Panc1 (cell line): ENCODE measurements at regions not wholly inside any gene's neighbourhood (a gene's known extent, or its start where the extent isn't known, plus 50 kb on each side); places are given as distances from the start of the nearest gene placed in this dataset.

Source experiments
- ATAC-seq: fragments of 200-7000 bp; cut with Tn5 transposase; 2 replicates; pipeline ENCODE4 v1.9.1; 2020; ENCODE audit warnings: mild to moderate bottlenecking, moderate library complexity
- BruUV-seq: library from RNA; stranded (reverse); fragments of 400-500 nt; replicated peaks from 2 replicates; lab custom pipeline; 2021; lab: Mats Ljungman, UMichigan
- CTCF ChIA-PET: fragments of 300-600 bp; sonication (Branson Sonifier 250); formaldehyde crosslinking; loops from one replicate; lab custom pipeline; 2022; ENCODE audit warnings: antibody characterized with exemption; lab: Charles Lee
- POLR2A ChIA-PET: fragments of 300-600 bp; sonication (Branson Sonifier 250); formaldehyde crosslinking; loops from one replicate; lab custom pipeline; 2022; ENCODE audit warnings: antibody characterized with exemption; lab: Charles Lee
- DNase-seq: peaks from one replicate; pipeline ENCODE4 v3.0.0-alpha.2; 2010; ENCODE audit warnings: low read depth, low spot score
- H3K27ac ChIP-seq: 2 replicates; pipeline ENCODE4 v1.5.1; 2011; ENCODE audit warnings: mild to moderate bottlenecking, low read length, inconsistent platforms
- H3K27me3 ChIP-seq: fragments of 200-500 bp; sonication (Bioruptor generic); 2 replicates; pipeline ENCODE4 v1.6.0; 2014; ENCODE audit warnings: low read length, inconsistent platforms; ENCODE audit not compliant: control insufficient read depth, insufficient read depth
- H3K36me3 ChIP-seq: fragments of 200-500 bp; sonication (Bioruptor generic); 2 replicates; pipeline ENCODE4 v1.5.1; 2014; ENCODE audit warnings: inconsistent platforms, mild to moderate bottlenecking, low read length, moderate library complexity; ENCODE audit not compliant: control insufficient read depth, insufficient read depth
- H3K4me1 ChIP-seq: 2 replicates; pipeline ENCODE4 v1.5.1; 2011; ENCODE audit warnings: inconsistent platforms, mild to moderate bottlenecking, low read length, moderate library complexity; ENCODE audit not compliant: control insufficient read depth, insufficient read depth
- H3K4me3 ChIP-seq, 2 experiments: 2 replicates each; pipeline ENCODE4 v1.5.1; 2011 to 2012; ENCODE audit warnings: low read depth in 2 of 2, low read length in 2 of 2, mild to moderate bottlenecking in 2 of 2, inconsistent platforms in 1 of 2, moderate library complexity in 1 of 2
- H3K9me3 ChIP-seq: fragments of 200-500 bp; sonication (Bioruptor generic); 2 replicates; pipeline ENCODE4 v1.5.1; 2014; ENCODE audit warnings: low read depth, mild to moderate bottlenecking, inconsistent platforms, low read length, moderate library complexity; ENCODE audit not compliant: control insufficient read depth, insufficient read depth
- POLR2AphosphoS5 ChIP-seq: IDR thresholded peaks from 2 replicates; pipeline ENCODE4 v1.6.1; 2012; ENCODE audit warnings: mild to moderate bottlenecking, low read depth, low read length, moderate library complexity
- SIN3A ChIP-seq: IDR thresholded peaks from 2 replicates; pipeline ENCODE4 v1.6.1; 2012; ENCODE audit warnings: low read depth, mild to moderate bottlenecking, low read length, moderate library complexity, borderline replicate concordance; ENCODE audit not compliant: insufficient read depth
- TCF7L2 ChIP-seq: IDR thresholded peaks from 2 replicates; pipeline ENCODE4 v1.6.1; 2011; ENCODE audit warnings: mild to moderate bottlenecking, low read depth, low read length, inconsistent platforms
- in situ Hi-C: cut with HindIII; loops from 2 replicates; pipeline ENCODE4 v1.10.0; 2016; ENCODE audit warnings: low sequenced_read_pairs, low pct_unique_long_range_greater_than_20kb
- intact Hi-C: fragments of 100-400 bp; cut with micrococcal nuclease; formaldehyde crosslinking; loops from one replicate; pipeline ENCODE4 v1.10.0; 2022; ENCODE audit not compliant: unreplicated experiment
- TF ChIP-seq, protein P1 (sequence below): fragments of 450-650 bp; IDR thresholded peaks from 2 replicates; pipeline ENCODE4 v1.5.1; 2017; ENCODE audit warnings: mild to moderate bottlenecking
- TF ChIP-seq, protein P2 (sequence below), 2 experiments: IDR thresholded peaks; 2 replicates each; pipeline ENCODE4 v1.6.1; 2011 to 2012; ENCODE audit warnings: low read depth in 2 of 2, control low read depth in 1 of 2, low read length in 1 of 2, mild to moderate bottlenecking in 1 of 2, moderate library complexity in 1 of 2; ENCODE audit not compliant: insufficient read depth in 1 of 2

DNA sequence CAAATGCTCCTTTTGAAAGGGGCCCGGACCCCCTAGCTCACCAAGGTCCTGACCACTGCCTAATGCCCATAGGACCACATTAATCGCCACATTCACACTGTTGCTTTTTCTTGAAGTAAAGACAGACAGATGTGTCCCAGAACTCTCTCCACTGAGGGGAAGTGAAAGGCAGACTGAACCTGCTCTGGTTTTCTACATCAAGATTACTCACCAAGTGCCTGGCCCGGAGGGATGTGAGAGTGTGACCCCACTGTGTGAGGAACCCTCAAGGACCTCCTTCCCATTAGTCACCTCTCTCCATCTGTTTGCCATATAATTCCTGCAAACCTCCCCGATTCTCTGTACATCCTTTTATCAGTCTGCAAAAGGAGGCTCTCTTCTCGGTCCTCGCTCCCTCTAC is 381.5 kb downstream of the OMA1 start:
- intact Hi-C loops (no loop called here), in situ Hi-C loops (no loop called here)
- no peak for DNase-seq

DNA sequence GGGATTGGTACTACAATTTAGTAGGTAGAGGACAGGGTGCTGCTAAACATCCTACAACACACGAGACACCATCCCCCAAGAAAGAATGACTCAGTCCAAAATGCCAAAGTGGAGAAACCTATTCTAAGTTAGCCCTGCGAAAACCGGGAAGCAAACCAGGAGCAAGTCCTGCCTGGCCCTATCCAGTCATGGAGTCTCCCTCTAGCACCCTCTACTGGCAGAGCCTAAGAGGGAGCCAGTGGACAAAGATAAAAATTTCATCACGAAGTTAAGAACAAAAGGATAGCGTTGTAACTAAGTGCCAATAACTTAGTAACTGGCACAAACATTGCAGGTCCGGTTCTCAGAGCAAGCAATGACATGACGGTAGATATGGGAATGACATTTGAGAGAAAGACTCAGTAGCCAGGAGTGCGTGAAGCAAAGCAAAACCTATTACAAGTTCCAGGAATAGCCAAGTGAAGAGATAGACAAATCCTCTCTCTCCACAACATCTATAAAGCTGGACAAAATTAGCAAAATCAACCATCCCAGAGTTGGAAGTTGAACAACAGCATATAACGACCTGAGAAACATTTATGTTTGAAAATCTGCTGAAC is 383.5 kb downstream of the OMA1 start:
- DNase-seq (peak; percentile 24), ATAC-seq (peak; percentile 80)
- CTCF ChIA-PET, result no interaction called here
- H3K27ac ChIP-seq, result no peak overlapping the region
- H3K4me1 ChIP-seq, result no peaks in the 10 kb centered on the region
- no peak overlapping the region for H3K4me3 ChIP-seq
- H3K36me3 ChIP-seq, result no peaks in the 10 kb centered on the region
- BruUV-seq, result no TSS peak
- in situ Hi-C loops, result no loop called here
- TF ChIP-seq, protein P1, sequence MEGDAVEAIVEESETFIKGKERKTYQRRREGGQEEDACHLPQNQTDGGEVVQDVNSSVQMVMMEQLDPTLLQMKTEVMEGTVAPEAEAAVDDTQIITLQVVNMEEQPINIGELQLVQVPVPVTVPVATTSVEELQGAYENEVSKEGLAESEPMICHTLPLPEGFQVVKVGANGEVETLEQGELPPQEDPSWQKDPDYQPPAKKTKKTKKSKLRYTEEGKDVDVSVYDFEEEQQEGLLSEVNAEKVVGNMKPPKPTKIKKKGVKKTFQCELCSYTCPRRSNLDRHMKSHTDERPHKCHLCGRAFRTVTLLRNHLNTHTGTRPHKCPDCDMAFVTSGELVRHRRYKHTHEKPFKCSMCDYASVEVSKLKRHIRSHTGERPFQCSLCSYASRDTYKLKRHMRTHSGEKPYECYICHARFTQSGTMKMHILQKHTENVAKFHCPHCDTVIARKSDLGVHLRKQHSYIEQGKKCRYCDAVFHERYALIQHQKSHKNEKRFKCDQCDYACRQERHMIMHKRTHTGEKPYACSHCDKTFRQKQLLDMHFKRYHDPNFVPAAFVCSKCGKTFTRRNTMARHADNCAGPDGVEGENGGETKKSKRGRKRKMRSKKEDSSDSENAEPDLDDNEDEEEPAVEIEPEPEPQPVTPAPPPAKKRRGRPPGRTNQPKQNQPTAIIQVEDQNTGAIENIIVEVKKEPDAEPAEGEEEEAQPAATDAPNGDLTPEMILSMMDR, result peak; percentile 86
- TF ChIP-seq SIN3A (no peak), POLR2AphosphoS5 (no peak), TCF7L2 (no peak)
- TF ChIP-seq, protein P2, sequence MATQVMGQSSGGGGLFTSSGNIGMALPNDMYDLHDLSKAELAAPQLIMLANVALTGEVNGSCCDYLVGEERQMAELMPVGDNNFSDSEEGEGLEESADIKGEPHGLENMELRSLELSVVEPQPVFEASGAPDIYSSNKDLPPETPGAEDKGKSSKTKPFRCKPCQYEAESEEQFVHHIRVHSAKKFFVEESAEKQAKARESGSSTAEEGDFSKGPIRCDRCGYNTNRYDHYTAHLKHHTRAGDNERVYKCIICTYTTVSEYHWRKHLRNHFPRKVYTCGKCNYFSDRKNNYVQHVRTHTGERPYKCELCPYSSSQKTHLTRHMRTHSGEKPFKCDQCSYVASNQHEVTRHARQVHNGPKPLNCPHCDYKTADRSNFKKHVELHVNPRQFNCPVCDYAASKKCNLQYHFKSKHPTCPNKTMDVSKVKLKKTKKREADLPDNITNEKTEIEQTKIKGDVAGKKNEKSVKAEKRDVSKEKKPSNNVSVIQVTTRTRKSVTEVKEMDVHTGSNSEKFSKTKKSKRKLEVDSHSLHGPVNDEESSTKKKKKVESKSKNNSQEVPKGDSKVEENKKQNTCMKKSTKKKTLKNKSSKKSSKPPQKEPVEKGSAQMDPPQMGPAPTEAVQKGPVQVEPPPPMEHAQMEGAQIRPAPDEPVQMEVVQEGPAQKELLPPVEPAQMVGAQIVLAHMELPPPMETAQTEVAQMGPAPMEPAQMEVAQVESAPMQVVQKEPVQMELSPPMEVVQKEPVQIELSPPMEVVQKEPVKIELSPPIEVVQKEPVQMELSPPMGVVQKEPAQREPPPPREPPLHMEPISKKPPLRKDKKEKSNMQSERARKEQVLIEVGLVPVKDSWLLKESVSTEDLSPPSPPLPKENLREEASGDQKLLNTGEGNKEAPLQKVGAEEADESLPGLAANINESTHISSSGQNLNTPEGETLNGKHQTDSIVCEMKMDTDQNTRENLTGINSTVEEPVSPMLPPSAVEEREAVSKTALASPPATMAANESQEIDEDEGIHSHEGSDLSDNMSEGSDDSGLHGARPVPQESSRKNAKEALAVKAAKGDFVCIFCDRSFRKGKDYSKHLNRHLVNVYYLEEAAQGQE (IDR thresholded peaks at IDR 0.05; ENCODE audit: insufficient read depth in 1 of 2, low read depth in 2 of 2, low read length in 1 of 2), result no peak
- no peaks in the 10 kb centered on the region for H3K9me3 ChIP-seq
- H3K27me3 ChIP-seq, result no peaks in the 10 kb centered on the region
- POLR2A ChIA-PET, result no interaction called here
- intact Hi-C loops, result no loop called here

More for the DNA sequence above, 381.5 kb downstream of the OMA1 start:
- Histone ChIP-seq H3K4me3 (no peak overlapping the region), H3K4me1 (no peaks in the 10 kb centered on the region), H3K27ac (no peak overlapping the region), H3K36me3 (no peaks in the 10 kb centered on the region), H3K27me3 (no peaks in the 10 kb centered on the region), H3K9me3 (no peaks in the 10 kb centered on the region)
- ChIA-PET CTCF (no interaction called here), POLR2A (no interaction called here)
- BruUV-seq, result no TSS peak
- no peak for TF ChIP-seq POLR2AphosphoS5
- TF ChIP-seq, protein P1, result no peak
- TF ChIP-seq, protein P2 (IDR thresholded peaks at IDR 0.05; ENCODE audit: insufficient read depth in 1 of 2, low read depth in 2 of 2, low read length in 1 of 2), result no peak
- no peak for TF ChIP-seq TCF7L2
- no peak for TF ChIP-seq SIN3A
- ATAC-seq, result no peak
